ENCODE measurements at regions not wholly inside any gene's neighbourhood (a gene's known extent, or its start where the extent isn't known, plus 50 kb on each side); places are given as distances from the start of the nearest gene placed in this dataset.

GRCh38 chr9:11915699-11916098 lies 777.5 kb upstream of the TYRP1 start:
- no TSS peak for BruUV-seq (replicated peaks)
- CTCF ChIA-PET: no interaction called here

GRCh38 chr9:11928871-11929321 lies 764.3 kb upstream of the TYRP1 start:
- H3K36me3 ChIP-seq (ENCODE audit: insufficient read depth, low read length, poor library complexity, severe bottlenecking): no peaks in the 10 kb centered on the region
- TF ChIP-seq, protein P1, sequence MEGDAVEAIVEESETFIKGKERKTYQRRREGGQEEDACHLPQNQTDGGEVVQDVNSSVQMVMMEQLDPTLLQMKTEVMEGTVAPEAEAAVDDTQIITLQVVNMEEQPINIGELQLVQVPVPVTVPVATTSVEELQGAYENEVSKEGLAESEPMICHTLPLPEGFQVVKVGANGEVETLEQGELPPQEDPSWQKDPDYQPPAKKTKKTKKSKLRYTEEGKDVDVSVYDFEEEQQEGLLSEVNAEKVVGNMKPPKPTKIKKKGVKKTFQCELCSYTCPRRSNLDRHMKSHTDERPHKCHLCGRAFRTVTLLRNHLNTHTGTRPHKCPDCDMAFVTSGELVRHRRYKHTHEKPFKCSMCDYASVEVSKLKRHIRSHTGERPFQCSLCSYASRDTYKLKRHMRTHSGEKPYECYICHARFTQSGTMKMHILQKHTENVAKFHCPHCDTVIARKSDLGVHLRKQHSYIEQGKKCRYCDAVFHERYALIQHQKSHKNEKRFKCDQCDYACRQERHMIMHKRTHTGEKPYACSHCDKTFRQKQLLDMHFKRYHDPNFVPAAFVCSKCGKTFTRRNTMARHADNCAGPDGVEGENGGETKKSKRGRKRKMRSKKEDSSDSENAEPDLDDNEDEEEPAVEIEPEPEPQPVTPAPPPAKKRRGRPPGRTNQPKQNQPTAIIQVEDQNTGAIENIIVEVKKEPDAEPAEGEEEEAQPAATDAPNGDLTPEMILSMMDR (conservative IDR thresholded peaks at IDR 0.05; ENCODE audit: low read depth, low read length): no peak
- TF ChIP-seq EZH2 (IDR thresholded peaks at IDR 0.05; ENCODE audit: borderline replicate concordance, low read depth, low read length, poor library complexity, severe bottlenecking): no peak
- CTCF ChIA-PET: no interaction called here
- H3K27ac ChIP-seq (ENCODE audit: low read depth, low read length, poor library complexity, severe bottlenecking): no peak overlapping the region
- no TSS peak for BruUV-seq (replicated peaks)
- intact Hi-C loops (cut with micrococcal nuclease; ENCODE audit: unreplicated experiment): no loop called here
- H3K9me3 ChIP-seq (ENCODE audit: low read depth, low read length, poor library complexity, severe bottlenecking): no peaks in the 10 kb centered on the region
- H3K27me3 ChIP-seq (replicated peaks; ENCODE audit: insufficient read depth, low read depth, low read length, poor library complexity): no peaks in the 10 kb centered on the region
- POLR2A ChIA-PET (ENCODE audit: low non-redundant PET): no interaction called here
- no peak overlapping the region for H3K4me3 ChIP-seq (ENCODE audit: low read depth, low read length, poor library complexity, severe bottlenecking)
- no peaks in the 10 kb centered on the region for H3K4me1 ChIP-seq (ENCODE audit: insufficient read depth, low read length, poor library complexity, severe bottlenecking)
- no peak for DNase-seq (ENCODE audit: low spot score)

More at GRCh38 chr9:11915699-11916098, 777.5 kb upstream of the TYRP1 start:
- H3K4me1 ChIP-seq (ENCODE audit: insufficient read depth, low read length, poor library complexity, severe bottlenecking): no peaks in the 10 kb centered on the region
- TF ChIP-seq EZH2 (IDR thresholded peaks at IDR 0.05; ENCODE audit: borderline replicate concordance, low read depth, low read length, poor library complexity, severe bottlenecking): no peak
- TF ChIP-seq, protein P1 (conservative IDR thresholded peaks at IDR 0.05; ENCODE audit: low read depth, low read length): no peak
- no peaks in the 10 kb centered on the region for H3K9me3 ChIP-seq (ENCODE audit: low read depth, low read length, poor library complexity, severe bottlenecking)
- intact Hi-C loops (cut with micrococcal nuclease; ENCODE audit: unreplicated experiment): no loop called here
- no peaks in the 10 kb centered on the region for H3K36me3 ChIP-seq (ENCODE audit: insufficient read depth, low read length, poor library complexity, severe bottlenecking)
- H3K27ac ChIP-seq (ENCODE audit: low read depth, low read length, poor library complexity, severe bottlenecking): no peak overlapping the region
- POLR2A ChIA-PET (ENCODE audit: low non-redundant PET): no interaction called here
- no peak for DNase-seq (ENCODE audit: low spot score)
- no peak overlapping the region for H3K4me3 ChIP-seq (ENCODE audit: low read depth, low read length, poor library complexity, severe bottlenecking)
- H3K27me3 ChIP-seq (replicated peaks; ENCODE audit: insufficient read depth, low read depth, low read length, poor library complexity): no peaks in the 10 kb centered on the region

- Histone ChIP-seq H3K27ac (ENCODE audit: low read depth, low read length, poor library complexity, severe bottlenecking) (no peak overlapping the region), H3K9me3 (ENCODE audit: low read depth, low read length, poor library complexity, severe bottlenecking) (no peaks in the 10 kb centered on the region), H3K27me3 (replicated peaks; ENCODE audit: insufficient read depth, low read depth, low read length, poor library complexity) (no peaks in the 10 kb centered on the region), H3K36me3 (ENCODE audit: insufficient read depth, low read length, poor library complexity, severe bottlenecking) (no peaks in the 10 kb centered on the region), H3K4me1 (ENCODE audit: insufficient read depth, low read length, poor library complexity, severe bottlenecking) (no peaks in the 10 kb centered on the region), H3K4me3 (ENCODE audit: low read depth, low read length, poor library complexity, severe bottlenecking) (no peak overlapping the region)
- TF ChIP-seq, protein P1 (conservative IDR thresholded peaks at IDR 0.05; ENCODE audit: low read depth, low read length): no peak
- no peak for TF ChIP-seq EZH2 (IDR thresholded peaks at IDR 0.05; ENCODE audit: borderline replicate concordance, low read depth, low read length, poor library complexity, severe bottlenecking)
- intact Hi-C loops (cut with micrococcal nuclease; ENCODE audit: unreplicated experiment): no loop called here
- CTCF ChIA-PET: no interaction called here
- no TSS peak for BruUV-seq (replicated peaks)
- POLR2A ChIA-PET (ENCODE audit: low non-redundant PET): no interaction called here
- no peak for DNase-seq (ENCODE audit: low spot score)
Observed at GRCh38 chr9:11931109-11931508, 762.1 kb upstream of the TYRP1 start.
